Stomach (tissue), 8 donors: ENCODE measurements at regions not wholly inside any gene's neighbourhood (a gene's known extent, or its start where the extent isn't known, plus 50 kb on each side); places are given as distances from the start of the nearest gene placed in this dataset.
"Not testable (repeated sequence)": the region's sequence is repeated elsewhere in the genome, so short reads cannot be mapped to it uniquely, and the experiment has no call there.

Source experiments
- DNase-seq, 2 donors: peaks; one replicate each; pipeline versions ENCODE4 v3.0.0 to v3.0.0-alpha.2; 2013 to 2019
- H3K27ac ChIP-seq, 5 donors: fragments of 200-600 bp in 4 of 5; sonication (generic) in 4 of 5; one replicate each; pipeline ENCODE4 v1.5.1; 2013 to 2019; ENCODE audit warnings: mild to moderate bottlenecking in 1 of 5, moderate library complexity in 1 of 5
- H3K27me3 ChIP-seq, 3 donors: fragments of 200-600 bp; sonication (generic); one replicate each; pipeline ENCODE4 v1.5.1; 2017 to 2019; ENCODE audit warnings: mixed run types in 1 of 3
- H3K36me3 ChIP-seq, 4 donors: fragments of 200-600 bp; sonication (generic); 1 replicate in 3 of 4; 2 replicates in 1 of 4; pipeline ENCODE4 v1.5.1; 2016 to 2019
- H3K4me1 ChIP-seq, 4 donors: fragments of 200-600 bp; sonication (generic); one replicate each; pipeline ENCODE4 v1.5.1; 2016 to 2019
- H3K4me3 ChIP-seq, 4 donors: fragments of 200-600 bp; sonication (generic) in 3 of 4; one replicate each; pipeline ENCODE4 v1.5.1; 2016 to 2019; ENCODE audit warnings: mild to moderate bottlenecking in 1 of 4
- H3K9me3 ChIP-seq, 4 donors: fragments of 200-600 bp; sonication (generic); one replicate each; pipeline ENCODE4 v1.5.1; 2016 to 2019
- EP300 ChIP-seq: sonication (generic); formaldehyde crosslinking; IDR thresholded peaks from one replicate; pipeline ENCODE4 v1.6.1; 2017; ENCODE audit warnings: antibody characterized with exemption
- POLR2A ChIP-seq, 4 donors: fragments of 450-650 bp; IDR thresholded peaks; one replicate each; pipeline ENCODE4 v1.6.1; 2016; ENCODE audit warnings: antibody characterized with exemption in 4 of 4, control low read depth in 2 of 4, mild to moderate bottlenecking in 1 of 4, moderate library complexity in 1 of 4
- POLR2AphosphoS5 ChIP-seq, 3 donors: sonication (generic); formaldehyde crosslinking; IDR thresholded peaks; one replicate each; pipeline ENCODE4 v1.6.1; 2016; ENCODE audit warnings: antibody characterized with exemption in 3 of 3
- WGBS, 5 donors: extraction: QIAGEN DNeasy Blood & Tissue Kit in 3 of 5; methylation state at CpG; one replicate each; pipeline versions ENCODE4 v1.1.5 to v1.1.7; 2013 to 2018; 5-methylcytosine and 5-hydroxymethylcytosine counted together
- intact Hi-C: fragments of 100-400 bp; cut with DNase I; formaldehyde crosslinking; loops from one replicate; pipeline ENCODE4 v1.15.1; 2023; ENCODE audit warnings: low total_unique reads
- TF ChIP-seq, protein P1 (sequence below), 7 experiments: fragments of 450-650 bp in 4 of 7; fragments of 200-600 bp in 3 of 7; sonication (generic) in 3 of 7; IDR thresholded peaks; one replicate each; pipeline ENCODE4 v1.5.1; 2016 to 2019; ENCODE audit warnings: antibody characterized with exemption in 7 of 7, control low read depth in 2 of 7, mild to moderate bottlenecking in 1 of 7
- donor health status: healthy with polysubstance abuse.
- donor health status: Bipolar disorder and iron deficiency.
- donor health status: healthy.

- Histone ChIP-seq H3K27me3 (no peaks in the 10 kb centered on the region), H3K4me1 (no peaks in the 10 kb centered on the region), H3K27ac (no peak overlapping the region), H3K4me3 (no peak overlapping the region), H3K36me3 (no peaks in the 10 kb centered on the region), H3K9me3 (peaks cover 0 to 21% (median 10%) of the 10 kb centered on the region in 4 donors)
- TF ChIP-seq, protein P1, sequence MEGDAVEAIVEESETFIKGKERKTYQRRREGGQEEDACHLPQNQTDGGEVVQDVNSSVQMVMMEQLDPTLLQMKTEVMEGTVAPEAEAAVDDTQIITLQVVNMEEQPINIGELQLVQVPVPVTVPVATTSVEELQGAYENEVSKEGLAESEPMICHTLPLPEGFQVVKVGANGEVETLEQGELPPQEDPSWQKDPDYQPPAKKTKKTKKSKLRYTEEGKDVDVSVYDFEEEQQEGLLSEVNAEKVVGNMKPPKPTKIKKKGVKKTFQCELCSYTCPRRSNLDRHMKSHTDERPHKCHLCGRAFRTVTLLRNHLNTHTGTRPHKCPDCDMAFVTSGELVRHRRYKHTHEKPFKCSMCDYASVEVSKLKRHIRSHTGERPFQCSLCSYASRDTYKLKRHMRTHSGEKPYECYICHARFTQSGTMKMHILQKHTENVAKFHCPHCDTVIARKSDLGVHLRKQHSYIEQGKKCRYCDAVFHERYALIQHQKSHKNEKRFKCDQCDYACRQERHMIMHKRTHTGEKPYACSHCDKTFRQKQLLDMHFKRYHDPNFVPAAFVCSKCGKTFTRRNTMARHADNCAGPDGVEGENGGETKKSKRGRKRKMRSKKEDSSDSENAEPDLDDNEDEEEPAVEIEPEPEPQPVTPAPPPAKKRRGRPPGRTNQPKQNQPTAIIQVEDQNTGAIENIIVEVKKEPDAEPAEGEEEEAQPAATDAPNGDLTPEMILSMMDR (IDR thresholded peaks at IDR 0.05): no peak
- TF ChIP-seq POLR2AphosphoS5 (IDR thresholded peaks at IDR 0.05) (no peak), POLR2A (IDR thresholded peaks at IDR 0.05) (no peak), EP300 (no peak)
- 92 to 99% (median 97%) methylated on average over 1 of the region's 1 CpG for WGBS, 5 donors
- no peak for DNase-seq
- intact Hi-C loops: no loop called here
Measured at GRCh38 chr5:88058625-88059024, 210.0 kb downstream of the TMEM161B start.

- intact Hi-C loops, DNase-seq, H3K36me3 ChIP-seq, H3K9me3 ChIP-seq, H3K27me3 ChIP-seq, H3K27ac ChIP-seq, H3K4me3 ChIP-seq, H3K4me1 ChIP-seq: not testable (repeated sequence)
- WGBS, 5 donors: 58 to 83% (median 71%) methylated on average over 8 to 26 of the region's 26 CpGs
Measured at GRCh38 chr5:88052468-88052867, 216.2 kb downstream of the TMEM161B start.

DNA sequence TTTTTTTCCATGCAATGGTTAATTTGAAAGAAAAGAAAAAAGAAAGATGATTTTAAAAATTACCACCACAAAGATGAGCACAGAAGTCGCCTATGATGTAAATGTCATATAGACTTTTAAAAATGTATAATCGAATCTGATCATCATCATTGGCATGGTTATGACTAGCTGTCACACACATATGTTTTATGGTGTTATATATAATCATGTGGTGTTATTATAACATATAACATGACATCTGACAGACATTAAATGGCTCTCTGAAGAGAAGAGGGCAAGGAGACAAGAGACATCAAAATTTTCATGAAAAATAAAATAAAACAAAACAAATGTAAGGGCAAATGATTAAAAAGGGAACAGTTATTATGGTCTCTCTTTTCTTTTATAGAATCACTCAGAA, 217.5 kb downstream of the TMEM161B start:
- TF ChIP-seq POLR2AphosphoS5 (IDR thresholded peaks at IDR 0.05) (no peak), EP300 (no peak), POLR2A (IDR thresholded peaks at IDR 0.05) (no peak)
- TF ChIP-seq, protein P1 (IDR thresholded peaks at IDR 0.05): no peak
- intact Hi-C loops: no loop called here

DNA sequence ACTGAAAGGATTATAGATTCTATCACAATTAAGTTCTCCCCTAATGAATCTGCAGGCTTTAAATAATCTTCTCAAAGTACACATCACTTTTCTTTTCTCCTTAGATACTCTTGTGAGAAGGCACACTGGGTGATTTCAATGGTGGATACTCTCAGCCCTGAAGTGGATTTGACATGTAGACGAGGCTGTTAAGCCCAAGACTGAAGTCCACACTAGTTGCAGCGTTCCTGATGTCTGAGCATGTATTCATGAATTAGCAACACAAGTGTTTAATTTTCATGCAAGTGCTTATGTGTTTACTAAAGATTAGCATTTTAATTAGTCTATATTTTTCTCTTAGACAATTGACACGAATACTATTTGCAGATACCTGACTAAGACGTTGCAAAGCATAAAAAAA, 218.9 kb downstream of the TMEM161B start:
- no peak for DNase-seq
- no peaks in the 10 kb centered on the region for H3K27me3 ChIP-seq
- H3K9me3 ChIP-seq: no peaks in the 10 kb centered on the region
- no peak overlapping the region for H3K4me3 ChIP-seq
- H3K4me1 ChIP-seq: no peaks in the 10 kb centered on the region
- WGBS, 5 donors: 18 to 34% (median 27%) methylated on average over 4 of the region's 4 CpGs
- H3K27ac ChIP-seq: no peak overlapping the region
- H3K36me3 ChIP-seq: no peaks in the 10 kb centered on the region
- no peak for TF ChIP-seq EP300
- no peak for TF ChIP-seq POLR2A (IDR thresholded peaks at IDR 0.05)
- TF ChIP-seq POLR2AphosphoS5 (IDR thresholded peaks at IDR 0.05): no peak
- TF ChIP-seq, protein P1 (IDR thresholded peaks at IDR 0.05): no peak
- intact Hi-C loops: no loop called here

More for the DNA sequence above, 217.5 kb downstream of the TMEM161B start:
- Histone ChIP-seq H3K4me3 (no peak overlapping the region), H3K36me3 (no peaks in the 10 kb centered on the region), H3K27me3 (no peaks in the 10 kb centered on the region), H3K4me1 (no peaks in the 10 kb centered on the region), H3K9me3 (no peaks in the 10 kb centered on the region), H3K27ac (no peak overlapping the region)
- 76 to 87% (median 79%) methylated on average over 2 of the region's 2 CpGs for WGBS, 5 donors
- DNase-seq: no peak

DNA sequence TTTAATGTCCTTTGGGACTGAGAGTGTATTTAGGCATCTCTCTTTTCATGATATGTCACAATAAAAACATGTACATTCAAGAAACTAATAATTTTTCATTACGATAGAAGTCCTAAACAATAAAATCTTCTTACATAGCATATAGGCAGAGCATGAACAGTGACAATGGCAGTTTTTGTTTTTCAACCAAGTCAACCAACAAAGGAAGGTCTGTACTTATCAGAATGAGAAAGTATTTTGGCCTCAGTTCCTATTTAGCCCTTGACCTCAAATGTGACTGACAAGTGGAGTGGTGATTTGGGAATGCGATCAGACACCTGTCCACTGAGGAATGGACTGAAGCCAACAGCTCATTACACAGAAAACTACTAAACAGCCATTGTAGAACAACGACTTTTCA, 219.5 kb downstream of the TMEM161B start:
- intact Hi-C loops: no loop called here
- no peaks in the 10 kb centered on the region for H3K27me3 ChIP-seq
- TF ChIP-seq, protein P1 (IDR thresholded peaks at IDR 0.05): no peak
- TF ChIP-seq POLR2AphosphoS5 (IDR thresholded peaks at IDR 0.05) (no peak), POLR2A (IDR thresholded peaks at IDR 0.05) (no peak)
- no peaks in the 10 kb centered on the region for H3K4me1 ChIP-seq
- no peak for DNase-seq
- 64 to 75% (median 68%) methylated on average over 3 of the region's 3 CpGs for WGBS, 5 donors
- H3K4me3 ChIP-seq: no peak overlapping the region
- H3K9me3 ChIP-seq: no peaks in the 10 kb centered on the region
- no peak overlapping the region for H3K27ac ChIP-seq
- H3K36me3 ChIP-seq: no peaks in the 10 kb centered on the region
